HepG2 (cell line): ENCODE measurements at regions not wholly inside any gene's neighbourhood (a gene's known extent, or its start where the extent isn't known, plus 50 kb on each side); places are given as distances from the start of the nearest gene placed in this dataset.

Experiments
- ATF7 ChIP-seq, 2 experiments: fragments of 450-650 bp in 1 of 2; sonication (generic) in 1 of 2; formaldehyde crosslinking in 1 of 2; IDR thresholded peaks; 2 replicates each; pipeline versions ENCODE4 v1.4.0 to v1.6.1; 2016 to 2020; ENCODE audit warnings: antibody characterized with exemption in 1 of 2, mild to moderate bottlenecking in 1 of 2, missing genetic modification reagents in 1 of 2
- DNMT1 ChIP-seq: sonication (generic); formaldehyde crosslinking; IDR thresholded peaks from 2 replicates; pipeline ENCODE4 v1.5.1; 2020; ENCODE audit warnings: mild to moderate bottlenecking, missing genetic modification reagents
- FOSL2 ChIP-seq: sonication (generic); formaldehyde crosslinking; IDR thresholded peaks from 2 replicates; pipeline ENCODE4 v1.4.0; 2020; ENCODE audit warnings: missing genetic modification reagents
- MLLT10 ChIP-seq: sonication (generic); formaldehyde crosslinking; IDR thresholded peaks from 2 replicates; pipeline ENCODE4 v1.4.0; 2020; ENCODE audit warnings: missing genetic modification reagents
- RBM22 ChIP-seq: fragments of 200-400 bp; formaldehyde crosslinking; optimal IDR thresholded peaks from 2 replicates; pipeline ENCODE3; 2017; ENCODE audit warnings: mild to moderate bottlenecking, low read length, moderate library complexity
- RFX3 ChIP-seq: IDR thresholded peaks from 2 replicates; pipeline ENCODE4 v1.6.1; 2016; ENCODE audit warnings: missing biosample characterization, missing genetic modification reagents
- SMC3 ChIP-seq: IDR thresholded peaks from 2 replicates; pipeline ENCODE4 v1.6.1; 2011; ENCODE audit warnings: low read length, improper control_type of control experiment
- SNAPC4 ChIP-seq: sonication (generic); formaldehyde crosslinking; IDR thresholded peaks from 2 replicates; pipeline ENCODE4 v1.4.0; 2020; ENCODE audit warnings: mild to moderate bottlenecking, missing genetic modification reagents
- SNAPC5 ChIP-seq: sonication (generic); formaldehyde crosslinking; IDR thresholded peaks from 2 replicates; pipeline ENCODE4 v1.8.1; 2023; ENCODE audit warnings: mild to moderate bottlenecking, missing genetic modification reagents, borderline replicate concordance
- SYNCRIP ChIP-seq: fragments of 200-400 bp; formaldehyde crosslinking; IDR thresholded peaks from 2 replicates; pipeline ENCODE4 v1.6.1; 2018; ENCODE audit warnings: mild to moderate bottlenecking, low read depth, low read length; ENCODE audit not compliant: insufficient read depth
- THAP8 ChIP-seq: sonication (generic); formaldehyde crosslinking; IDR thresholded peaks from 2 replicates; pipeline ENCODE4 v1.5.1; 2020; ENCODE audit warnings: missing genetic modification reagents, mild to moderate bottlenecking, borderline replicate concordance
- ZBTB38 ChIP-seq: sonication (generic); formaldehyde crosslinking; IDR thresholded peaks from 2 replicates; pipeline ENCODE4 v1.5.1; 2020; ENCODE audit warnings: mild to moderate bottlenecking, missing genetic modification reagents
- ZNF234 ChIP-seq: sonication (generic); formaldehyde crosslinking; conservative IDR thresholded peaks from 2 replicates; pipeline ENCODE4 v1.5.1; 2020; ENCODE audit warnings: mild to moderate bottlenecking, missing genetic modification reagents
- ZNF318 ChIP-seq: sonication (generic); formaldehyde crosslinking; IDR thresholded peaks from 2 replicates; pipeline ENCODE4 v1.4.0; 2020; ENCODE audit warnings: mild to moderate bottlenecking, missing genetic modification reagents
- ZNF451 ChIP-seq: sonication (generic); formaldehyde crosslinking; IDR thresholded peaks from 2 replicates; pipeline ENCODE4 v1.5.0; 2020; ENCODE audit warnings: mild to moderate bottlenecking, missing genetic modification reagents
- ZNF780A ChIP-seq: sonication (generic); formaldehyde crosslinking; IDR thresholded peaks from 2 replicates; pipeline ENCODE4 v1.8.0; 2022; ENCODE audit warnings: mild to moderate bottlenecking, missing genetic modification reagents, moderate library complexity
- ZZZ3 ChIP-seq: sonication (generic); formaldehyde crosslinking; IDR thresholded peaks from 2 replicates; pipeline ENCODE4 v1.4.0; 2020; ENCODE audit warnings: missing genetic modification reagents, mild to moderate bottlenecking, borderline replicate concordance

GRCh38 chr5:30605693-30606268 is 587.7 kb upstream of the CDH6 start (continued):
- TF ChIP-seq THAP8 (CRISPR knock-in tag) (no peak), ZNF451 (CRISPR knock-in tag) (no peak), SMC3 (peak; percentile 34; the same call in 1 of the 2 replicates), MLLT10 (CRISPR knock-in tag) (no peak), ZNF318 (CRISPR knock-in tag) (no peak), ZZZ3 (CRISPR knock-in tag) (no peak), ATF7 (IDR thresholded peaks at IDR 0.05) (no peak), ATF7 (CRISPR knock-in tag; IDR thresholded peaks at IDR 0.05) (no peak; the same call in 1 of the 2 replicates), ZNF234 (CRISPR knock-in tag) (no peak), SYNCRIP (no peak), FOSL2 (CRISPR knock-in tag) (peak; percentile 75), RFX3 (CRISPR knock-in tag) (no peak), RBM22 (no peak), SNAPC5 (CRISPR knock-in tag) (no peak), ZNF780A (CRISPR knock-in tag) (no peak), DNMT1 (no peak), SNAPC4 (CRISPR knock-in tag) (no peak), ZBTB38 (CRISPR knock-in tag) (no peak)
